Retinal pigment epithelial cell (primary cell): ENCODE measurements at regions not wholly inside any gene's neighbourhood (a gene's known extent, or its start where the extent isn't known, plus 50 kb on each side); places are given as distances from the start of the nearest gene placed in this dataset.

ENCODE experiments used
- DNase-seq: peaks from one replicate; pipeline ENCODE4 v3.0.0-alpha.2; 2010; ENCODE audit warnings: low read depth
- H3K4me3 ChIP-seq: 2 replicates; pipeline ENCODE4 v1.5.1; 2011; ENCODE audit warnings: mild to moderate bottlenecking, low read length, control low read depth, moderate library complexity
- TF ChIP-seq, protein P1 (sequence below): conservative IDR thresholded peaks from 2 replicates; pipeline ENCODE4 v1.5.1; 2011; ENCODE audit warnings: low read depth, low read length, control low read depth, inconsistent platforms

DNA sequence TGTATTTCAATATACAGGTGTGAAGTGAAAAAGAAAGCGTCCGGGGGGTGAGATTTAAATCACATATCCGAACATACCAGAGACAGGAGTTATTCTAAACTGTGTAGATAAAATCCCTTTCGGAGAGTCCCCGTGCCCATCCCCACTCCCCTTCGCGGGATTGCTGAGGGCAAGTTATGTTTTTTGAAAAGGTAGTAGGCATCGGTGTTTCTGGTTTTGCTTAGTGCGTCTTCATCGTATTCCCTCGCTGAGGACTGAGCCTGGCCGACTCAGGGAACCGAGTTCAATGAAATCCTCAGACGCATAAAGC is 583.4 kb downstream of the ZEB2 start:
- TF ChIP-seq, protein P1, sequence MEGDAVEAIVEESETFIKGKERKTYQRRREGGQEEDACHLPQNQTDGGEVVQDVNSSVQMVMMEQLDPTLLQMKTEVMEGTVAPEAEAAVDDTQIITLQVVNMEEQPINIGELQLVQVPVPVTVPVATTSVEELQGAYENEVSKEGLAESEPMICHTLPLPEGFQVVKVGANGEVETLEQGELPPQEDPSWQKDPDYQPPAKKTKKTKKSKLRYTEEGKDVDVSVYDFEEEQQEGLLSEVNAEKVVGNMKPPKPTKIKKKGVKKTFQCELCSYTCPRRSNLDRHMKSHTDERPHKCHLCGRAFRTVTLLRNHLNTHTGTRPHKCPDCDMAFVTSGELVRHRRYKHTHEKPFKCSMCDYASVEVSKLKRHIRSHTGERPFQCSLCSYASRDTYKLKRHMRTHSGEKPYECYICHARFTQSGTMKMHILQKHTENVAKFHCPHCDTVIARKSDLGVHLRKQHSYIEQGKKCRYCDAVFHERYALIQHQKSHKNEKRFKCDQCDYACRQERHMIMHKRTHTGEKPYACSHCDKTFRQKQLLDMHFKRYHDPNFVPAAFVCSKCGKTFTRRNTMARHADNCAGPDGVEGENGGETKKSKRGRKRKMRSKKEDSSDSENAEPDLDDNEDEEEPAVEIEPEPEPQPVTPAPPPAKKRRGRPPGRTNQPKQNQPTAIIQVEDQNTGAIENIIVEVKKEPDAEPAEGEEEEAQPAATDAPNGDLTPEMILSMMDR = no peak
- DNase-seq = no peak
- peak overlapping the region; percentile 49 for H3K4me3 ChIP-seq

DNA sequence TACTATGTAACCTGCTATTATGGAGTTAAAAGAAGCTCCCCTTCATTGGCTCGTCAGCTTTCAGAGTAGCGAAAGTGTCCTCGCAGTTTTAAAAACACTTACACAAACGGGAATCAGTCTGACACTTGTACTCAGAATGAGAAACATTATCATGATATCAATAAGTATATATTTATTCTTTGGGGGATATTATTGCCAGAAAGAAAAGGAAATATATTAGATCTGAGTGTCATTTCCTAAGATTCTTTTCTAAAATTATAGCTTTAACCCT is 584.5 kb downstream of the ZEB2 start:
- DNase-seq = no peak
- TF ChIP-seq, protein P1 = no peak
- H3K4me3 ChIP-seq = no peak overlapping the region

DNA sequence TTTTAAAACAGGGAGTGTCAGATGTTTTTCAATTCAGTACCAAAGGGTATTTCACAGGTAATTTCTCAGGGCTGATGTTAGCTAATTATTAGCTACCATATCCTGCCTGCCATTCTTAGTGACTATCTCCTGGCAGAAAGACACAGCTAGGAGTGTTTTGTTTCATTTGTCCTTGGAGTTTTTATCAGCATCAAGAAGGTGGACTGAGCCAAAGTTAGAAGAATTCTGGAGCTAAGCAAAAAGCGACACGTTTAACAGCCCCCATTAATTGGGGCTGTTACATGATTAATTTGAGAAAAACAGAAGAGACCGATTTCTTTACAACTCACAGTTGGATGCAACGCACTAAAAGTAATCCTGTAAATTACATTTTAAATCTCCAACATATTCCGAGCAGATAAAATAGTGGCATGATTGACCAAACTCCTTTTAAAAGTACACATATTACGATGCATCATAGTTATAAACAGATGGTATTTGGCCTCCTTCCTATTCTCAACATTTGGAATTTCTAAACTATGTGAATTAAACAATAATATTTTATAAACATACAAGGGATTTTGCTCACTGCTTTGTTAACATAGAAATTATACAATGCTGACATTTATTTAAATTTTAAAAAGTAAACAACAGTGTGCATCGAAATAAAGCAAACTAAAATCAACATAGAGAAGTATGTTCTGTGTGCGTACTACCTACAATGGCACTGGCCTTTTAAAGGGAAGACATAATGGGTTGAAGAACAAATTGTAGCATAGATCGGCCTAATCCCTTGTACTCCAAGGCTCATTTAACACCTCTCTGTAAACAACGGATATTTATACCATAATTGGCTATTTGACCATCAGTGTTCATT is 585.1 kb downstream of the ZEB2 start:
- TF ChIP-seq, protein P1 = no peak
- H3K4me3 ChIP-seq = no peak overlapping the region
- DNase-seq = no peak

DNA sequence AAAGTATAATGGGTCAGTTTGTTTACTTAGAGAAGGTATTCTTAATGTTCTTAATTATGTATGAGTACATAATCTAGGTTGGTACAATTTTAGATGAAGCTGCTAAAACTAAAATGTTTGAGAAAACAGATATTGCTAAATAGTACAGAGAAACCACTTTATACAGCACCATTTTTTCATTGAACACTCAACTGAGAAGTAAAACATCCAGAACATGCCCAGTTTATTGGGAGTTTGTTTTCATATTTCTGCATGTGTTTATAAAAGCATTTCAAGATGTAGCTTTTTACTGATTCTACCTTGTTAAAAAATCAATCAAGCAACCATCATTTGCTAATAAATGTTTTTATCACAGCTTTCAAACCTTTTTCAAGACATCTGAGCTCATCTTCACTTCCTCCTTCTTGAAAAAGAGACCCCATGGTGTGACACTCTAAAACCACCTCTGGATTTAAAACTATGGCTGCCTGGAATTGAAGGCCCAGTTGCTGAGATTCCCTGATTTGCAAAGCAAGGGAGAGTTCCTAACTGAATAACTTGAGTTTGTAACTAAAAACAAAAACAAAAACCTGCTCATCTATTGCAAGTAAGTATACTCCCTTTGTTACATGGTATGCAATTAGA is 585.9 kb downstream of the ZEB2 start:
- no peak overlapping the region for H3K4me3 ChIP-seq
- TF ChIP-seq, protein P1 = no peak
- DNase-seq = no peak

DNA sequence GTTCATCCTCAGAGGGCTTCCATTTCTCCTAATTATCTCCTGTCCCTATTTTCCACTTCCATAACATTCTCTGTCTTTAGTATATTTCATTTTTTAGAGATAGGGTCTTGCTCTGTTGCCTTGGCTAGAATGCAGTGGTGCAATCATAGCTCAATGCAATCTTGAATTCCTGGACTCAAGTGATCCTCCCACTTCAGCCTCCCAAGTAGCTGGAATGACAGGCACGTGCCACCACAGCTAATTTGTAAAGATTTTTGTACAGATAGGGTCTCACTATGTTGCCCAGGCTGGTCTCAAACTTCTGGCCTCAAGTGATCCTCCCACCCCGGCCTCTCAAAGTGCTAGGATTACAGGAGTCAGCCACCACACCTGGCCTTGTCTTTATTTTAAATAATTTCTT is 589.0 kb downstream of the ZEB2 start:
- no peak for DNase-seq
- H3K4me3 ChIP-seq = no peak overlapping the region
- TF ChIP-seq, protein P1 = no peak

DNA sequence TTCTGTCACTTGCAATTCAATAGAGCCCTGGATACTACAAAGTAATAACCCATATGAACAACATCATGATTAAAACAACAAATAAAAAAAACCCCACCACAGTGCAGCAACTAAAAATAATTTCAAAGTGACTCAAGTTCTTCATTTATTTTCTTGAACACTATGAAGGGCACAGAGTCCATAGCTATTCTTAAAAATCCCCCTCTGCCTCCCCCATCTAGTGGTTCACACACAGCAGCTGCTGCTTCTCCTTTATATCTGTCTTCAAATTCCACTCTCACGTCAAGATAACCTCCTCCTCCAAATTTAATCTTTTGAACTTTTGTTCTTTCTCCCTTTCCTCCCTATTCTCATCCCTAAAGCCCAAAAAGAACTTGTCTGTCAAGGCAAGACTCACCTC is 591.3 kb downstream of the ZEB2 start:
- TF ChIP-seq, protein P1 = no peak
- DNase-seq = no peak
- H3K4me3 ChIP-seq = no peak overlapping the region

DNA sequence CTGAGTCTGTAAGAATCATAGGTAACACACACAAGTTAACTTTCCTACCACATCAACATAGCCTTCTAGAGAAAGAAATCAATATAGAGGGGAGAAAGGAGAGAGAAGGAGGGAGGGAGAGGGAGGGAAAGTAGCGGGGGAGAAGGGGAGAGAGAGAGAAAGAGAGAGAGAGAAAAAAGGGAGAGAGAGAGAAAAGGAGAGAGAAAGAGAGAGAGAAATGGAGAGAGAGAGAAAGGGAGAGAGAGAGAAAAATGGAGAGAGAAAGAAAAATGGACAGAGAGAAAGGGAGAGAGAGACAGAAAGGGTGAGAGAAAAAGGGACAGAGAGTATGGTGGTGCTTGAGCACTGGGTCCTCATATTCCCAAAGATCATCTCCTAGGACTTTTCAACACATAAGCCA is 591.7 kb downstream of the ZEB2 start:
- TF ChIP-seq, protein P1 = no peak
- no peak overlapping the region for H3K4me3 ChIP-seq
- DNase-seq = no peak
